Suprapubic skin (tissue), 4 donors: ENCODE measurements at regions not wholly inside any gene's neighbourhood (a gene's known extent, or its start where the extent isn't known, plus 50 kb on each side); places are given as distances from the start of the nearest gene placed in this dataset.

Experiments used
- DNase-seq, 2 donors: peaks; one replicate each; pipeline ENCODE4 v3.0.0-alpha.2; 2019; ENCODE audit warnings: low spot score in 2 of 2
- H3K27ac ChIP-seq: fragments of 200-600 bp; sonication (generic); one replicate; pipeline ENCODE4 v1.5.1; 2019
- H3K27me3 ChIP-seq: fragments of 200-600 bp; sonication (generic); one replicate; pipeline ENCODE4 v1.5.1; 2019
- H3K36me3 ChIP-seq: fragments of 200-600 bp; sonication (generic); one replicate; pipeline ENCODE4 v1.5.1; 2019
- H3K4me1 ChIP-seq: fragments of 200-600 bp; sonication (generic); one replicate; pipeline ENCODE4 v1.5.1; 2019
- H3K4me3 ChIP-seq: fragments of 200-600 bp; sonication (generic); one replicate; pipeline ENCODE4 v1.5.1; 2019; ENCODE audit warnings: mild to moderate bottlenecking
- H3K9me3 ChIP-seq: fragments of 200-600 bp; sonication (generic); one replicate; pipeline ENCODE4 v1.5.1; 2019
- EP300 ChIP-seq: sonication (generic); formaldehyde crosslinking; IDR thresholded peaks from one replicate; pipeline ENCODE4 v1.6.1; 2017; ENCODE audit warnings: antibody characterized with exemption
- POLR2A ChIP-seq, 2 donors: fragments of 450-650 bp; IDR thresholded peaks; one replicate each; pipeline ENCODE4 v1.6.1; 2017; ENCODE audit warnings: antibody characterized with exemption in 2 of 2, mild to moderate bottlenecking in 2 of 2, moderate library complexity in 2 of 2
- POLR2AphosphoS5 ChIP-seq, 3 donors: sonication (generic); formaldehyde crosslinking; IDR thresholded peaks; one replicate each; pipeline ENCODE4 v1.6.1; 2017; ENCODE audit warnings: antibody characterized with exemption in 3 of 3
- WGBS: methylation state at CpG from one replicate; pipeline ENCODE4 v1.1.5; 2018; 5-methylcytosine and 5-hydroxymethylcytosine counted together
- TF ChIP-seq, protein P1 (sequence below), 2 donors: fragments of 200-600 bp in 1 of 2; fragments of 450-650 bp in 1 of 2; sonication (generic) in 1 of 2; IDR thresholded peaks; one replicate each; pipeline ENCODE4 v1.5.1; 2016 to 2019; ENCODE audit warnings: antibody characterized with exemption in 2 of 2, mild to moderate bottlenecking in 1 of 2, moderate library complexity in 1 of 2

DNA sequence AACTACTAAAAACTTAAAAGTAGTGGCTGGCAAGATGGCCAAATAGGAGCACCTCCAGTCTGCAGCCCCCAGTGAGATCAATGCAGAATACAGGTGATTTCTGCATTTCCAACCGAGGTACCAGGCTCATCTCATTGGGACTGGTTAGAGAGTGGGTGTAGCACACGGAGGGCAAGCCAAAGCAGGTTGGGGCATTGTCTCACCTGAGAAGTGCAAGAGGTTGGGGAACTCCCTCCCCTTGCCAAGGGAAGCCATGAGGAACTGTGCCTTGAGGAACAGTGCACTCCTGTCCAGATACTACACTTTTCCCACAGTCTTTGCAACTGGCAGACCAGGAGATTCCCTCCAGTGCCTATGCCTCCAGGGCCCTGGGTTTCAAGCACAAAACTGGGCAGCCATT, 311.1 kb downstream of the PAPSS1 start:
- WGBS, result 21% methylated on average over 2 of the region's 2 CpGs
- no peaks in the 10 kb centered on the region for H3K36me3 ChIP-seq
- no peaks in the 10 kb centered on the region for H3K4me1 ChIP-seq
- H3K9me3 ChIP-seq, result peaks cover 4% of the 10 kb centered on the region
- DNase-seq, result no peak
- H3K4me3 ChIP-seq, result no peak overlapping the region
- H3K27ac ChIP-seq, result no peak overlapping the region
- H3K27me3 ChIP-seq, result no peaks in the 10 kb centered on the region
- TF ChIP-seq POLR2AphosphoS5 (IDR thresholded peaks at IDR 0.05) (no peak), EP300 (no peak)
- TF ChIP-seq, protein P1, sequence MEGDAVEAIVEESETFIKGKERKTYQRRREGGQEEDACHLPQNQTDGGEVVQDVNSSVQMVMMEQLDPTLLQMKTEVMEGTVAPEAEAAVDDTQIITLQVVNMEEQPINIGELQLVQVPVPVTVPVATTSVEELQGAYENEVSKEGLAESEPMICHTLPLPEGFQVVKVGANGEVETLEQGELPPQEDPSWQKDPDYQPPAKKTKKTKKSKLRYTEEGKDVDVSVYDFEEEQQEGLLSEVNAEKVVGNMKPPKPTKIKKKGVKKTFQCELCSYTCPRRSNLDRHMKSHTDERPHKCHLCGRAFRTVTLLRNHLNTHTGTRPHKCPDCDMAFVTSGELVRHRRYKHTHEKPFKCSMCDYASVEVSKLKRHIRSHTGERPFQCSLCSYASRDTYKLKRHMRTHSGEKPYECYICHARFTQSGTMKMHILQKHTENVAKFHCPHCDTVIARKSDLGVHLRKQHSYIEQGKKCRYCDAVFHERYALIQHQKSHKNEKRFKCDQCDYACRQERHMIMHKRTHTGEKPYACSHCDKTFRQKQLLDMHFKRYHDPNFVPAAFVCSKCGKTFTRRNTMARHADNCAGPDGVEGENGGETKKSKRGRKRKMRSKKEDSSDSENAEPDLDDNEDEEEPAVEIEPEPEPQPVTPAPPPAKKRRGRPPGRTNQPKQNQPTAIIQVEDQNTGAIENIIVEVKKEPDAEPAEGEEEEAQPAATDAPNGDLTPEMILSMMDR (IDR thresholded peaks at IDR 0.05), result no peak

DNA sequence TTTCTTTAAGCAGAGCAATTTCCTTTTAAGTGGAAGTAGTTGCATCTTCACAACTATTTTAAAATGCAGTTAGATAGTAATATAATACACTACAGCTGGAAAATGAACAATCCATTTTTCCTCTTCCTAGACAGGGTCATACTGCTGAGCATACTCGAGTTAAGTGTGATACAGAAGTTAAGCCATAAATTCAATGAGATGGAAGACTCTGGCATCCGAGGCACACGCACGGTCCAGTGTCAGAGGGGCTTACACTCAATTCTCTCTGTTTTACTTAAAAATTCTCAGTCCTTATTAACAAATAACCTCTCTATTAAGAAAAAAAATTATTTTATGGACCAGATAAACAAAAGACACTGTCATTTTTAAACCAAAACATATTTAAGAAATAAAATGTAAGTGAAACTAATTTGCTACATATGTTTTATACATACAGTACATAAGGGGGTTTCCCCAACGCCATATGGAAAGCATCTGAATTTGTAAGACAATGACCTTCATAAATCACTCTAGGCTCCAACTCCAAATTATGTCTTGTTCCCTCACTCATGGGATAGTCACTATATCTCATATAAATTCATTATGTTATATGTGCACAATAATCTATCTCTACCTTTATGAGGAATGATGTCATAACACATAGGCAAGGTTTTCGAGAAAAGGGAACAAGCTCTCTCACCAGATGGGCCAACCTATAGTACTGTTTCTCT, 315.3 kb downstream of the PAPSS1 start:
- TF ChIP-seq POLR2A (IDR thresholded peaks at IDR 0.05) (no peak), EP300 (no peak), POLR2AphosphoS5 (IDR thresholded peaks at IDR 0.05) (no peak)
- TF ChIP-seq, protein P1 (IDR thresholded peaks at IDR 0.05), result no peak
- Histone ChIP-seq H3K27ac (no peak overlapping the region), H3K36me3 (no peaks in the 10 kb centered on the region), H3K9me3 (no peaks in the 10 kb centered on the region), H3K27me3 (no peaks in the 10 kb centered on the region), H3K4me1 (no peaks in the 10 kb centered on the region), H3K4me3 (no peak overlapping the region)
- WGBS, result 68% methylated on average over 6 of the region's 6 CpGs
- DNase-seq, result no peak

DNA sequence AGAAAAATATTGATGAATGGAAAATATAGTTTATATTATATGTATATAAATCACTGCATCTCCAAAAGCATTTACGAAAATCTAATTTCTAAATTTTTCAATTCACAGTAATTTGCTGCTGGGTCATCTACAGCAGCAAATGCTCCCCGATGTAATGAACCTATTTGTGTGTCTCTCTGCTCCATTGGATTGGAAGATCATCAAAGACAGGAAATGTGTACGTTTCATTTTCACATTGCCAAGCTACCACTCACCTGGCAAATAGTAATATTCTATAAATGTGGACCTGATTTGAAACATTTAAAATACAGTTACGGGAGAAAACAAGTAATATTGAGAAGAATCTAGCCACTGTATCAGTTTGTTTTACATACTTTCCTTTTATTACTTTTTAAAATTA, 317.7 kb downstream of the PAPSS1 start:
- DNase-seq, result no peak
- H3K27me3 ChIP-seq, result no peaks in the 10 kb centered on the region
- no peak overlapping the region for H3K4me3 ChIP-seq
- 68% methylated on average over 4 of the region's 4 CpGs for WGBS
- H3K27ac ChIP-seq, result no peak overlapping the region
- no peaks in the 10 kb centered on the region for H3K9me3 ChIP-seq
- no peaks in the 10 kb centered on the region for H3K4me1 ChIP-seq
- no peaks in the 10 kb centered on the region for H3K36me3 ChIP-seq
- TF ChIP-seq, protein P1 (IDR thresholded peaks at IDR 0.05), result no peak
- TF ChIP-seq POLR2AphosphoS5 (IDR thresholded peaks at IDR 0.05) (no peak), EP300 (no peak), POLR2A (IDR thresholded peaks at IDR 0.05) (no peak)

DNA sequence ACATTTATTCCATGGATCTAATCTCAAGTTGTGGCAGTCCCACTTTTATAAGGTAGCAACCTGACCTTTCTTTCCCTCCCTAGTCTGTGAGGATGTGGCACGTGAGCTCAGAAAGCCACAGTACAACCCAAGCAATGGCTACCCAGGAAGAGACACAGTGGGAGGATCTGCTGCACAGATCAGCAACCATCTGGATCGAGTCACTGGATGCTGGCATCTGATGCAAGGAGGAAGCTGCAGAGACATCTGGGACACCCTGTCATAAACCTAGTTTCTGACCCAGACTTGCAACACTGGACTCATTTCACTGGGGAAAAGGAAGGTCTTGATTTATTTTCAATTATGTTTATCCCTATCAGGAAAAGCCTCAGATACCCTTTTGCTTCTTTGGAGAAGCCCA, 327.1 kb downstream of the PAPSS1 start:
- Histone ChIP-seq H3K4me3 (no peak overlapping the region), H3K9me3 (no peaks in the 10 kb centered on the region), H3K27ac (peak overlapping the region; percentile 34), H3K36me3 (no peaks in the 10 kb centered on the region), H3K4me1 (peaks cover 6% of the 10 kb centered on the region), H3K27me3 (no peaks in the 10 kb centered on the region)
- peak in 1 of 2 donors; percentile 73 for DNase-seq
- WGBS, result 58% methylated on average over 2 of the region's 2 CpGs
- TF ChIP-seq, protein P1 (IDR thresholded peaks at IDR 0.05), result no peak
- TF ChIP-seq POLR2AphosphoS5 (IDR thresholded peaks at IDR 0.05) (peak in 1 of 3 donors; percentile 16), EP300 (no peak), POLR2A (IDR thresholded peaks at IDR 0.05) (no peak)

DNA sequence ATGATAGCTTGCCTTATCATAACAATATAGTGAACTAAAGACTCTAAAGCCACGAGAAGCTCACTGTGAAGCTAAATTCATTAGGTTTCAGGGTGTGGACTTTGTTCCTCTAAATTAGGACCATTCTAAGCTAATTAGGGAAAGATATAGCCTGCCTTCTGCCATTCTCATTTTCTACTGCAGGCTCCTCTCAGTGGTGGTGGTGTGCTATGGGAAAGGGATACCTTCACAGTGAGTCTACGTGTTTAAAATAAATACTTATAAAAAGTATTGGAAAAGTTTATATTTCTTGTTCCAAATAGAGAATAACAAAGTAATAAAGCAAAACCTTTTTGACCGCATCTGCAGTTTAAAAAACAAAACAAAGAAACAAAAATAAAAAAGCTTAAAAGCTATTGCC, 327.7 kb downstream of the PAPSS1 start:
- Histone ChIP-seq H3K36me3 (no peaks in the 10 kb centered on the region), H3K27ac (peak overlapping the region; percentile 34), H3K27me3 (no peaks in the 10 kb centered on the region), H3K4me3 (no peak overlapping the region), H3K4me1 (peaks cover 6% of the 10 kb centered on the region), H3K9me3 (no peaks in the 10 kb centered on the region)
- no peak for TF ChIP-seq POLR2A (IDR thresholded peaks at IDR 0.05)
- TF ChIP-seq, protein P1 (IDR thresholded peaks at IDR 0.05), result no peak
- no peak for TF ChIP-seq POLR2AphosphoS5 (IDR thresholded peaks at IDR 0.05)
- no peak for TF ChIP-seq EP300
- 77% methylated on average over 3 of the region's 3 CpGs for WGBS
- DNase-seq, result no peak
